GM18907 (cell line): ENCODE measurements at regions not wholly inside any gene's neighbourhood (a gene's known extent, or its start where the extent isn't known, plus 50 kb on each side); places are given as distances from the start of the nearest gene placed in this dataset.

Source experiments
- ATAC-seq: cut with Tn5 transposase; IDR thresholded peaks from one replicate; pipeline ENCODE4 v1.9.1; 2021; ENCODE audit warnings: mild to moderate bottlenecking, moderate library complexity; ENCODE audit not compliant: unreplicated experiment

DNA sequence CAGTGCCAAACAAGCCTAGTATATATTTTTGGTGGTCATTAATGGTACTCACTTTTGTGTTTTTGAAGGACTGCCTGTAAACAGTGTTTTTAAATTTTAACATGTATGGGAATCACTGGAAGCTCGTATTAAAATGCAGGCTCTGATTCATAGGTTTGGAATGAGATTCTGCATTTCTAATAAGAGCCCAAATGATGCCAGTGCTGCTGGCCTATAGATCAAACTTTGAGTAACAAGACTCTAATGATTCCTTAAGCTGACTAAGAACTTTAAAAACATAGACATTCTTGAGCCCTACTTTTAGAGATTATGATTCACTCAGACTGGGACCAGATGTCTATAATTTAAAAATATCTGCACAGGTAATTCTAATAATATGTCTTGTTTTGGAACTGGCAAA, 823.2 kb upstream of the LCORL start:
- no peak for ATAC-seq

GRCh38 chr4:18842431-18842830, 820.9 kb upstream of the LCORL start:
- ATAC-seq: no peak

DNA sequence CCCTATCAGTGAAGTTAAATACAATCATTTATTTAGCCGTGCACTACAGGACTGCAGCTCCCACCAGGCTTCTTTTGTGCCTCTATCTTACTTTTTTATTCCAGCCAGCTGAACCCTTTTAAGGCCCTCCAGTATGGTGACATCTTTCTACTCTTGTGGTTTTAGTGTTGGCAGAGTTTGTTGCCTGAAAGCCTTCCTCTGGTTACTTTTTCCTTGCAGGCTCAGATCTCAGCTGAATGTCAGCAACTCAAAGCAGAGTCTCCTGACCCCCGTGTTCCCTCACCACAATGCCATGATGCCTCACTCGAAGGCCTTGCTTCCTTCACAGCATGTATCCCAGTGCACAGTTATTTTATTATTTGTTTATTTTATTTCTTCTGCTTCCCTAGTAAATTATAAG, 818.9 kb upstream of the LCORL start:
- no peak for ATAC-seq

DNA sequence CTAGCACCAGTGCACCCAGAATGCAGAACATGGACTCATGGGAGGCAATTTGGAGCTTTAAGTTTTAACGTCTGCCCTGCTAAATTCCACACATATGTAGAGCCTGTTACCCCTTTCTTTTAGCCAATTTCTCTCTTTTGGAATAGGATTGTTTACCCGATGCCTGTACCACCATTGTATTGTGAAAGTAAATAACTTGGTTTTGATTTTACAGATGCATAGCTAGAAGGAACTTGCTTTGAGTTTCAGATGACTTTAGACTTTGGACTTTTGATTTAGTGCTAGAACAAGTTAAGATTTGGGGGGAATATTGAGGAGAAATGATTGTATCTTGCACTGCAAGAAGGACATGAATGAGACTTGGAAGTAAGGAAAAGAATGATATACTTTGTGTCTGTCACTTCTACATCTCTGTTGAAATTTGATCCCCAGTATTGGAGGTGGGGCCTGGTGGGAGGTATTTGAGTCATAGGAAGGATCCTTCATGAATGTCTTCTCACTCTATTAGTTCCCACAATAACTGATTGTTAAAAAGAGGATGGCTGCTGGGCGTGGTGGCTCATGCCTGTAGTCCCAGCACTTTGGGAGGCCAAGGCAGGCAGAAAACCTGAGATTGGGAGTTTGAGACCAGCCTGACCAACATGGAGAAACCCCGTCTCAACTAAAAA, 794.8 kb upstream of the LCORL start:
- no peak for ATAC-seq

- no peak for ATAC-seq
These were observed 794.2 kb upstream of the LCORL start for GRCh38 chr4:18815779-18816173.

GRCh38 chr4:18815081-18815778, 793.7 kb upstream of the LCORL start:
- ATAC-seq: no peak

DNA sequence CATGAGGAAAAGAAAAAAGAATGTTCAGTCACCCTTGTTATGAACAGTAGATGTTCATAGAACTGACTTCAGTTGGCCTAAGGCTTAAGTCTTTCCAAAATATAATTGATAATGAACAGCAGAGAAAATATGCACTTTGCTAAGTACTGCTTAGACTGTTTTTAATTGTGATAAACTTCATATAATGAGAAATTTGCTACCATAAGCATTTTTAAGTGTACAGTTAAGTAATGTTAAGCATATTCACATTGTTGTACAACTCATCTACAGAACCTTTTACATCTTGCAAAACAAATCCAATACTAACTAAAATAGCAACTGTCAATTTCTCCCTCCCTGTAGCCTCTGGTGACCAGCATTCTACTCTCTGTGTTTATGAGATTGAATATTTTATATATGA, 792.2 kb upstream of the LCORL start:
- ATAC-seq: no peak

GRCh38 chr4:18813055-18813454, 791.5 kb upstream of the LCORL start:
- no peak for ATAC-seq

DNA sequence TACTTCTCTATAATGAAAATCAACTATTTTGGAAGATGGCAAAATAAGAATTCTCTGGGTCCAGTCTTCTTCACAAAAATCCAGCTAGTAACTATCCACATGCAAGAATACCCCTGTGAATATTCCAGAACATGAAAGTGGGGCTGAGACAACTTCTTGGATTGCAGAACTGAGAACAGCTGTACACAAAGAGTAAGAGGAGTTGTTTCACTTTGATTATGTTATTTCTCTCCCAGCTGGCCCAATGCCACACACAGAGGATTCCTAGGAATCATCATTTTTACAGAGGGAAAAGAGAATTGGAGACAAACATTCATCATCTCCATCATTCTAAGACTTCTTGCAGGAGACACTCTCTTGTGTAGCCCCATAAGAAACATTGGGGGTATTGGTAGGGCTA, 782.2 kb upstream of the LCORL start:
- ATAC-seq: no peak

DNA sequence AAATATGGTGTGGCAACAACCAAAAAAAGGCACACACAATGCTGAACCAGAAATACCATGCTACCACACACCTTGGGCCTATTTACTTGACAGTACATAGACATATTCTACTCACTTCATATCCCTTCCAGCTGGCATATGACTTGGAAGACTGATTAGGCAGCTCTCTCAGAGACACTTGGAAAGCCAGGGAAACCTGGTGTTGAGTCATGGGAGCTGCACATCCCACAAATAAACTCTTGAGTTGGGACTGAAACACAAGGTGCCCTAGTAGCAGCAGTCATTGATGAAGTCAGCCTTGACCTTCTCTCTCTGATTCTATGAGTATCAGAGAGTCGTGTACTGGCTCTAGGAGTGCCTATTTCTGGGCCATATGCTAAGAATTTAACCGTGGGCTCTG, 776.6 kb upstream of the LCORL start:
- ATAC-seq: no peak

GRCh38 chr4:18795794-18796193, 774.2 kb upstream of the LCORL start:
- no peak for ATAC-seq

DNA sequence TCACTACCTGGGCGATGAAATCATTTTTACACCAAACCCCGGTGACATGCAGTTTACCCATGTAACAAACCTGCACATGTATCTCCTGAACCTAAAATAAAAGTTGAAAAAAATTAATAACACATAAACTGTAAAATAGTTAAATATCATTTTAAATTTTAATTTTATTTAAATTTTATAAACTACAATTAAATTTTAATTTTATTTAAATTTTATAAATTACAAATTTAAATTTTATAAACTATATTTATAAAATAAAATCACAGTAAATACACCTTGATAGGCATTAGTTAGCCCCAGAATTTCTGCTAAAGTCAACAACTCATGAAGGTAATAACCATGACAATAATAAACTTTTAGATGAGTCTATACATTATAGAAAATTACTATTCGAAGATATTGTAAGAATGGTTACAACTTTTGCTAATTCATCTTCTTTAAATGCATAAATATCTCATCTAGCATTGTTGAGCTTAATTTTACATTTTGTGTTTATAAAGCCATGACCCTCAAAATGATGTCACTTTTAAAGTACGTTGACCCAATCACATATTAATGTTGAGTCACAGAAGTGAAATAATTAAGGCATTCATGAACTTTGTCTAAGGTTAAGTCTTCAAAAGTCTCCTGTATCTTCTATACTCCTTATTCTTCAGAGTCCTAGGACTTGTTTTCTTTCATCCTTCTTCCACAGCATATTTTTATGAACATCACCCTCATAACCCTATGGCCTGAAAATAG, 755.8 kb upstream of the LCORL start:
- ATAC-seq: no peak

GRCh38 chr4:18767921-18768320, 746.4 kb upstream of the LCORL start:
- no peak for ATAC-seq

DNA sequence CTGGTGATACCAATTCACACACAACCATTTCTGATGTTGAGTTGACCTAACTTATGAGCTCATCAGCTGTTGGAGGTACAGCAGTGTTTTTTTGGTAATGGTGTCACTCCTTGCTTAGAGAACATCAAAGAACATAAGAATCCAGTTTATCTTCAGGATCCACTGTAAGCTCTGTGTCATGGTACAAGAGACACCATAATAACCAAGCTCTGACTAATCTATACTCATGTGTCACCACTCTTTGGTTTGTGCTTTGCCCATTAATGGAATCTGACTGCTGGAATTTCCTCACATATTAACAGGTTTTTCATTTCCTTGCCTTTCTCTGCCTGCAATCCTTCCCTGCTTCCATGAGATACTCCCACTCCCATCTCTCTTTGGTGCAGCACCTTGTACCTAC, 735.1 kb upstream of the LCORL start:
- ATAC-seq: no peak

- ATAC-seq: no peak
These were observed 732.6 kb upstream of the LCORL start for GRCh38 chr4:18754180-18754579.

DNA sequence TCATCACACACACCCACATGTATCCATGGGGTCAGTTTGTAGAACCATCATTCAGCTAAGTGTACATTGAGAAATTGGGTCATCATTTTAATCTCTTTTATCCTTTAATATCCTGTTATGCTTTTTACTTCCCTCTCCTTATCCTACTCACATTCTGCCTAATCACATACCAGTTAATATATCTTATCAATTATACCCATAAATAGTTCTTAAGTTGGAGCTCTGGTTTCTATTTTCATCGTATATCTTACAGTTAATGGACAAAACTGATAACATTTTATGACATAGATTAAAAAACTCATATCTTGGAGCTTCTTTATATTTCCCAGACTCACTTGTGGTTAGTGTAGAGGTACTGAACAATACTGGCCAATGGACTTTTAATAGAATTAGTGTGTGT, 729.5 kb upstream of the LCORL start:
- ATAC-seq: no peak

DNA sequence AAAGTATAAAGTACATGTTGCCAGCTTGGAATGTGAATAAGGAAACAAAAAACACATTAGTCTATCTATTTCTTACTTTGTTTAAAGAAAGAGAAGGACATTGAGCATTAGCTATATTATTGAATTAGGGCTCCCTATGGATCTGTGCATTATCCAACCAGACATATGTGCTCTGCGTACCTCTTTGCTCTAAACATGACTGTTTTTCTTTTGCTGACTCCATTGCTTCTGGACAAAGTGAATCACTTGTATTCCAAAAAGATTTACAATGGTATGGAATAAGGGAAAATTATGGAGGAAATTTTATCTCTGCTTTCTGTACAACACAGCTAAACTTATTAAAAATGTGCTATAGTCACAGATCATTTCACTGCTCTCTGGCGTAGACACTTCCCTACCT, 727.8 kb upstream of the LCORL start:
- no peak for ATAC-seq

GRCh38 chr4:18736551-18736950, 715.0 kb upstream of the LCORL start:
- ATAC-seq: no peak

GRCh38 chr4:18735740-18736268, 714.2 kb upstream of the LCORL start:
- ATAC-seq: no peak

- no peak for ATAC-seq
These were observed 712.9 kb upstream of the LCORL start for GRCh38 chr4:18734405-18734804.

DNA sequence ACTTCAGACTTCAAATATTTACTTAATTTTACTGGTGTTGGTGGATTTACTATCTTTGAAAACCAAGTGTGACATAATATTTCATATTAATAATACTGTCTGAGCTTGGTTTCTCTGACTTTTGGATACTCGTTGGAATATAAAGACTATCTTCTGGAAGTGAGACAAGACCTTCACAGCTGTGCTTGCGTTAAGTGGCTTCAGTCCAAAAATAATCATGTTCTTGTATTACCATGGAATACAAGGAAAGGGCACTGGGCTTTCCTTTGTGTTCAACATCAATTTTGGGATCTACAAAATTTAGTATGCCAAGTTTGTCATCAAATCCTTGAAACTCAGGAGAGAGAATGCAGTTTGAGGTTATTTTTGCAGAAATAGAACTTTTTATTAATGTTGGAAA, 712.4 kb upstream of the LCORL start:
- ATAC-seq: no peak

- no peak for ATAC-seq
These were observed 701.2 kb upstream of the LCORL start for GRCh38 chr4:18722748-18723191.
